HG02763 (cell line): ENCODE measurements at regions not wholly inside any gene's neighbourhood (a gene's known extent, or its start where the extent isn't known, plus 50 kb on each side); places are given as distances from the start of the nearest gene placed in this dataset.

ENCODE experiments used
- ATAC-seq: cut with Tn5 transposase; IDR thresholded peaks from one replicate; pipeline ENCODE4 v1.9.1; 2021; ENCODE audit warnings: mild to moderate bottlenecking, moderate library complexity; ENCODE audit not compliant: unreplicated experiment

DNA sequence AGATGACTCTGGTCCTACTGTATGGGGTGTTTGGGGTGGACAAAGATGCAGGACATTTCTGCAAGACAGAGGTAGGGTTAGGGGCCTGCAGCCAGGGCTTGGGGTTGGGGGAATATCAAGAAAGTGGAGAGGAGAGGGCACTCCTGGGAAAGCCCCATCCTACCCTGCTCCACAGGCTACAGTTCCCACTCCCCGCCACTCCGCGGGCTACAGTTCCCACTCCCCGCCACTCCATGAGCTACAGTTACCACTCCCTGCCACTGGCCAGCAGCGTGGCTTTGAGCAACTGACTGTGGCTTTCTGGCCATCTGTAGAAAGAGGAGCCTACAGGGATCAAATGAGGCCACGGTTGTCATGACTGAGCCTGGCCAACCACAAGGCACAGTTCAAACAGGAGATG is 93.8 kb upstream of the GRIK3 start:
- ATAC-seq = no peak

DNA sequence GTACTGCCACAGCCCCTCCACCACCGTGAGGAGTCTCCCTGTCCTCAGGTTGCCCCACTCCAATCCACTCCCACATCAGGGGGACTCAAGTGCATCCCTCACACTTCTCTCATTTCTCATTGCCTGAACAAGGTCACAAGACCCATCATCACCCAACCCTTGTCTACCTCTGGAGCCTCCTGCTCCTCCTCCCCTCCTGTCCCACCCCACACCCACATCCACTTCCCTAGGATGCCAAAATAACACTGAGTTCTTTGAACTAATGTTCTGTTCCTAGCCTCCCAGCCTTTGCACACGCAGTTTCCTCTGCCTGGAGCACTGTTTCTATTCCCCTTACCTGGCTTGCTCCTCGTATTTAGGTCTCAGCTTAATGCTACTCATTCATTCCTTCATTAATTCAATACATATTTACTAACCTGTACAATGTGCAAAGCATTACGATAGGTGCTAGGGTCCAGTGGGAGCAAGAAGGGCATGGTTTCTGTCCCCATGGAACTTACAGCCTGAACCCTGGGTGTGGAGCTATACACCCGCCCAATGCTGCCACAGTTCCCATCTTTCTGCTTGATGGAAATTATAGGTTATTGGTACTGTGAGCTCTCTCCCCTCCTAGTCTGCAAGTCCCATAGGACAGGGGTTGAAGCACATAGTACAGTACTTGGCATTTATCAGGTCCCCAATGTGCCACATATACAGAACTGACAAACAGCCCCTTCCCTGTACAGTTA is 96.1 kb upstream of the GRIK3 start:
- no peak for ATAC-seq

DNA sequence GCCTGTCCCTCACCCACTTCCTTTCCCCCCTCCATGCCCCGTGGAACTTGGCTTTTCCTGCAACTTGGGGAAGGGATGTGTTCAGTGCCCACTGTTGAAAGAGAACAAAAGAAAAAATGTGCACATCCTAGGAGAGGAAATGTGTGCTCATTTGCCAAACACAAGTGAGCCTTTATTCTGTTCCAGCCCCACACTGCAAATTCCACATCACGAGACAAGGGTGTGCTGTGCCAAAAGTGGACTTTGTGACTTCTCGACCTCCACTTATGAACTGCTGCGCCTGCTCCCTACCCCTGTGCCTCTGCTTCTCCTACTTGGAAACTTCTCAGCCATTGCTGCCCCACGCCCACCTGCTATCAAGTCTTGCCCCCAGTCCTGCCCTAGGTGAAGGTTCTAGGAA is 97.0 kb upstream of the GRIK3 start:
- no peak for ATAC-seq

DNA sequence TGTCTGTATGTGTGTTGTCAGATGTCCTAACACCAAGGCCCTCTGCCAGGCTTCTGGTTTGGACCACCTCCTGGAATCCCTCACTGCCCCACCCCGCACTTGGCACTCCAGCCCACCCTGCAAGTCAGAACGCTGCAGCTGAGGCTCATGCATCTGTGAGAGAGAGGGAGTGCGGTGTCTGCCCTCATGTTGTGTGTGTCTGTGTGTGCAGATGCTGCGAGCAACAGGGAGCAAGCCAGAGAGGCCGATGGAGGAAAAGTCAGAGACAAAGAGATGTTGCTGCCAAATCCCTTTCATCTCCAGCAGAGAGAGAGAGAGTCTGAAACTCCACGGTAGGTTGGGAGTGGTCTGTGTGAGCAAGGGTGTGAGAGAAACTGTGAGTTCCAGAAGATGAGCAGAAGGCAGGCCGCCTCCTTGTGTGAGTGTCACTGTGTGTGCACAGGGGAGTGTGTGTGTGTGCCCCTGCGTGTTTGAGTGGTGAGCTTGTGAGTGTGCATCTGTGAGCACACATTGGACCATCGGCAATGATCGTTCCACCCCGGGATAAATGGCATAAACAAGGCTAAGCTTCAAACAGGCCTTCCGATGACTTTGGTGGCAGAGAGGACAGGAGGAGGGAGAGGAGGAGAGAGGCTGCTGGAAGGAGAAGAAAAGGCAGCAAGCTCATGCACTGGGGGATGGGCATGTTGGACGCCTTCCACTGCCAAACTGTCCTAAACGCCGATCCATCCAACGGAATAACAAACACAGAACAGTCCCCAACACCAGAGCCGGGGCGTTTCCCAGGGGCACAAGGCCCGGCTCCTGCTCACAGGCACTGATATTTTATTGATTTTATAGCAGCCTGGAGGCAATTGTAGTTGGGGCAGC is 99.2 kb upstream of the GRIK3 start:
- no peak for ATAC-seq

DNA sequence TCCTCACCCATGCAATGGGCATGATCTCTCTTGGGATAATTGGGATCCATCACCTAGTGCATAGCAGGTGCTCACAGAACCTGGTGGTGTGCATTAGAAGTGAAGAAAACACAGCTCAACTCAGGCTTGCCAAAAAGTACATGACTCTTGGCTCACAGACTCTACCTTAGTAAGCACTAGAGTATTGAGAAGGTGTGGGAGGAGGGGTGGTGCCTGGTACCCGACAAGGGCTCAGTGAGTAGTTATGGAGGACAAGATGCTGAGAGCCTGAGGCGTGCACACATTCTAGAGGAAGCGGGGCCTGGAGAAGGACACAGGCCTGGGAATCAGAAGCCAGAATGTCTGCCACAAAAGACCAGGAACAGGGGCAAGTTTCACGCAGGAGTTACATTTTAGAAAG is 100.3 kb upstream of the GRIK3 start:
- ATAC-seq = no peak

DNA sequence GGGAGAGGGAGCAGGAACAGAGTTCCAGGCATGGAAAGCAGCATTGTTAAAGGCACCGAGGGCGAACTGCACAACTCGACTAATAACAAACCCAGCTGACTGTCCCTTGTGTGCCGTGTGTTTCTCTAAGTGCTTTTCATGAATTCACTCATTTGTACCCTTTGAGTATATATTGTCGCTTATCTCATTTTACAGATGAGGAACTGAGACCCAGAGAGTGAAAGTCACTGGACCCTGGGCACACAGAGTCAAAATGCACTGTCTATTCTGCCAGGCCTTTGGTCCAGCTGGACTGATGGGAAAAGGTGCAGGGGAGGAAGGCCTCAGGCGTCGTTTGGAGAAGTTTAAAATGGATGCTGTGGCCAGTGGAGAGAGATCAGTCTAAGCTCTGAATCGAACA is 100.7 kb upstream of the GRIK3 start:
- no peak for ATAC-seq

DNA sequence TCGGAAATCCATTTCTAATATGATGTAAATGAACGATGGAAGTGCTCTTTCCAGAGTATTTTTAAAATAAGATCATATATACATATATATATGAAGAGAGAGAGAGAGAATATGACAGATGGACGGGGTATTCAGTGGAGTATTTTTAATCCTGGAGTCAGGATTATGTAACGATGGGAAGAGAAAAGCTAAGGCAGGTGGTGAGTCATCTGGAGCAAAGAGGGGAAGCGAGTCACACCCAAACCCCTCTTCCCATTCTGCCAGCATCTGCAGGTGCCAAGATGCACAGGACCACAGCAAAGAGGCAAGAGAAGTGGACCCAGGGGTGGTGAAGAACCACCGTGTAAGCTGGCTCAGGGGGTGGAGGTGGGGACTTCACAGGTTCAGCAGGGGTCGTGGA is 102.7 kb upstream of the GRIK3 start:
- ATAC-seq = no peak

DNA sequence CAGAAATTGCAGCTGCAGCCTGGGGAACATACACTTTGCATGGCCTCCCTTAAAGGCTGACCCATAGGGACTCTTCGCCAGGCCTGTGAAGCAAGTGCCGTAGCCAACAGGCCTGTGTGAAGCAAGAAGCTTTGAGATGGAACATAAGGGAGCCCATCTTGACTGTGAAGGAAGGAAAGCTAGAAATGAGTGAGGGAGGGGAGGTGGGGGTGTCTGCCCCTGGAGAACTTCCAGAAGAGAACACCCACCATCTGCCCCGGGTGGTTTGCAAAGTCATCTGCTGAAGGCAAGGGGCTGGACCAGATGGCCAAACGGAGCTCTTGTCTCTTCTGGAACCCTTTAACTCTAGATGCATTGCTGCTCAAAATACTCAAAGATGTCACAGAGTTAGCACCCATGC is 103.3 kb upstream of the GRIK3 start:
- no peak for ATAC-seq

DNA sequence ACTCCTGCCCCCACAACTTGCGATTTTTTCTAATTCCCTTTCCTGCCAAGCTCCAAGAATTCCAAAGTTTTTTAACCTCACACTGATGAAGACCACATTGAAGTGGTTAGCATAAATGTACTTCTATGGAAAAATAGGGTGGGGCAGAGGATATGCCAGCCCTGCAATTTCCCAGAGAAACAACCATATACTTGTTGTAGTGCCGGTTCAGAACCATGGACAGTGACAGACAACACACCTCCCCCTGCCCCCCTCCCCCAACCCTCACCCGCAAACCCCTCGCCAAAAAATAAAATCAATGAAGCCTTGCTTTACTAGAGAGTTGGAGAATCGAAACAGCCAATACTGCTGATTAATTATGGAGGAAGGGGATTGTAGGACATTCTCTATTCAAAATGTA is 109.5 kb upstream of the GRIK3 start:
- no peak for ATAC-seq

DNA sequence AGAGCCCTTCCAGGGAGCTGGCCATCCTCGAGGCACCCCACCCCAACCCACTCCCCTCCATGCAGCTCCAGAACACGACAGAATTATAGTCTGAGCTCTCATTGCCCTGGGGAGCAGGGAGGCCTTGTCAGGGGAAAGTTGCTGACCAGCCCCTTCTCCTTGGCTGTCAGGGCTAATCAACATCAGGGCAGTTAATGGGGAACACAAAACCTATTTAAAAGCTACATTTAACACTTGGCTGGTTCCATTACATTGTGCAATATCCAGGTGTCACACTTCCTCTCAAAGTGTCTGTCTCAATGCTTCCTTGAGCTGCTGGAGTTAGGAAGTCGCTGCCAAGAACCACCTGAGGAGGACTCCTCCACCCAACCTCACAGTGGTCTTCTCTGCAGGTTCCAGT is 111.8 kb upstream of the GRIK3 start:
- ATAC-seq = no peak

DNA sequence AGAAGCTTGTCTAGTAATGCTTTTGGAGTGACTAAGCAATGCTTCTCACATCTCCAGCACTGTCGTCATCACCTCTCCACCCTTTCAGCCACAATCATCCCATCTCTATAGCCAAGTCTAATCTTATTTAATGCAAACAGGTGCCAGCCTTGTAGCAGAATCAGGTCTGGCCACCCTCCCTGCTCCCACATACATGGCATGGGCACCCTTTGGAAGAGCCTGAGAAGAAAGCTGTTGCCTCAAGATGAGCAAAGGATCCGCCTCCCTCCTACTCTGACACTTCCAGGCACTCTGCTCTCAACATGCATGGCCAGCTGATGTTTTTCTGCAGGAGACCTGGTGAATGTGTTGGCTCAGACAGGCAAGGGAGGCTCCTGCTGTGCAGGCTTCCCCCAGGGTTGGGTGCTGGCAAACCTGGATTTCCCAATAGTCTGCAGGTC is 113.1 kb upstream of the GRIK3 start:
- no peak for ATAC-seq

DNA sequence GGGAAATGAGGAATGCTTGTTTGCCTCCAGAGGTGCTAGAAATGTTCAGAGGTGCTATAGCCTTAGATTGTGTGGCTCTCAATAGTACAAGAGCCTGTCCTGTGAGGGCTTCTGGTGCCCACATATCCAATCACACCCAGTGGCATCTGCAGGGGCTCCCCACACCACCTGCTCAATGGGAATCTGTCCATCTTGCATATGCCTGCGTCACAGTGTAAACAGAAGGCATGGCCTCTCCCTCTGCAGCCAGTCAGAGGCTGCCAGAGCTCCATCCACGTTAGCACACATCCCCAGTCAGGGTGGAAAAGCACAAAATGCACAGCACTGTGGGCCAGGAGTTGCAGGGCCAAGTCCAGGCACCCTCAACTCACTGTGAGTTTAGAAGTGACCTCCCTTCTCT is 113.6 kb upstream of the GRIK3 start:
- ATAC-seq = no peak

DNA sequence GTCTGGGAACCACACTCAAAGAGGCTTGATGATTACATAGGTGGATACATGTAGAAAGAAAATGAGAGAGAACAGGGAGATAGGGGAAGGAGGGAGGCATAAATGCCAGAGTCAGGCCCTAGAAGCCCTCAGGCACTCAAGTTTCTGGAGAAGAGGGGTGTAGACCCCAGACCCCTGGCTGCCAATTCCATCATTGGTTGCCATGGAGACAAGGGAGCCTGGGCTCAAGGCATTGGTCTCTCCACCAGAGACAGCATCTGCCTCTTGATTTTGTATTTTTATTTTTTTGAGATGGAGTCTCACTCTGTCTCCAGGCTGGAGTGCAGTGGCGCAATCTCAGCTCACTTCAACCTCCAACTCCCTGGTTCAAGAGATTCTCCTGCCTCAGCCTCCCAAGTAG is 114.3 kb upstream of the GRIK3 start:
- ATAC-seq = no peak

DNA sequence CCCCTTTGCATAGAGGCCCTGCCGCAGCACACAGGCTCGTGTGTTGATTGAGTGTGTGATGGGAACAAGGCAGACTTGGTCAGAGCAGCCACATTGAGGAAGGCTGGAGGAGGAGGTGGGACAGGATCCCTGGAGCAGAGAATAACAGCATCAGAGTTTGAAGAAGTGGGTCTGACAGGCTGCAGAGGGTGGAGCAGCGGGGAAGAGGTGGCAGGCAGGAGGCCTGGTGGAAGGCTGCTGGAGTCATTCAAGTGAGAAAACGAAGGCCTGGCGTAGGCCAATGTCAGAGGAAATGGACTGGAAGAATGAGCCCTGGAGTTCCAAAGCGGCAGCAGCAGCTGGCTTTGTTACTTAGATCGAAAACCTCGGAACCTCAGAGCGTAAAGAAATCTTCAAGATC is 115.0 kb upstream of the GRIK3 start:
- ATAC-seq = no peak

DNA sequence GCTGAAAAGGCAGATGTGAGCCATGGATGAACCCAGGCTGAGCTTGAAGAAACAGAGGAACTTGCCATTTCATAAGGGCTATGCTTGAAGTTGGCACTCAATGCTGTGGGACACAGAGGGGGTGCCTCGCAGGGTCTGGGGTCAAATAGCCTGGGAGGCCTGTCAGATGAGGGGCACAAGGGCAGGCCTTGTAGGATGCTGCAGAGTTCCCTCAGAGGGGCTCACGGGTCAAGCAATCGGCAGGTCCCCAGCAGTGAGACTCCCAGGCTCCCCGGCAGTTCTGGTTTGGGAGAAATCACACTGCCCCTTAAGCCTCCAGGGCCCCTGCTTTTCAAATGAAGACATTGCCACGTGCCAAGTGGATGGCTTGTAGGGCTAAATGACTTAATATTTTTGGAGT is 116.7 kb upstream of the GRIK3 start:
- ATAC-seq = no peak

DNA sequence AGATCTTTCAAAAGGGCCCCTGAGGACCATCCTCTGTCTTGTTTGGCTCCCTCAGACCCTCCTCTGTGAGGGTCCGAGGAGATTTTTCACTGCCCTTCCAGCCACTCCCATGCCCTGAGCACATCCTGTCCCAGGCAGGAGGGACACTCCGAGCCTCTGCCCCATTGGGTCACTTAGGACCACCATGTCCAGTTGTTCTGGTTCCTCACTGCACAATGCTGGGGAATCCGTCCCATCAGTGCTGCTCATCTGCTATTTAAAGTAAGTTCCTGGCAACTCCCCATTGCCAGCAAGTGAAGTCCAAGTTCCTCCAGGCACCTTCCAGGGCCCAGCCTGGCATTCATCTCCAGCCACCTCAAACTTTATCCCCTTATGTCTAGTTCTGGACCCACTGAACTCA is 117.5 kb upstream of the GRIK3 start:
- ATAC-seq = no peak

DNA sequence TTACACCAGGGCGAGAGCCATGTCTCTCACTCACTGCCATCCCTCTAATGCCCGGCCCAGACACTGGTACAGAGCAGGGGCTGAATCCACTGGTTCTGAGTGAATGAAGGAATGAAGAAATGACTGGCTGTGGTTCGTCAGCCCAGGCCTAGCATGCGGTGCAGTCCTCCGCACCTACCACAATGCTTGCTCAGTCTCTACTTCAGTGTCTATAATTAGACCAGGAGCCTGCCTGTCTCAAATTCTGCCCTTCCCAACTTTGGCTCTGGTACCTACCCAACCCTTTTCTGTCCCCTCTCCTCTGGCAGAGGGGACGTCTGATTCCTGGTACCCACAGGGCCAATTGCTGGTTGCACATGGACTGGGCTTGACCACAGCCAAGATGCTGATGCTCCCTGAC is 118.2 kb upstream of the GRIK3 start:
- ATAC-seq = no peak

DNA sequence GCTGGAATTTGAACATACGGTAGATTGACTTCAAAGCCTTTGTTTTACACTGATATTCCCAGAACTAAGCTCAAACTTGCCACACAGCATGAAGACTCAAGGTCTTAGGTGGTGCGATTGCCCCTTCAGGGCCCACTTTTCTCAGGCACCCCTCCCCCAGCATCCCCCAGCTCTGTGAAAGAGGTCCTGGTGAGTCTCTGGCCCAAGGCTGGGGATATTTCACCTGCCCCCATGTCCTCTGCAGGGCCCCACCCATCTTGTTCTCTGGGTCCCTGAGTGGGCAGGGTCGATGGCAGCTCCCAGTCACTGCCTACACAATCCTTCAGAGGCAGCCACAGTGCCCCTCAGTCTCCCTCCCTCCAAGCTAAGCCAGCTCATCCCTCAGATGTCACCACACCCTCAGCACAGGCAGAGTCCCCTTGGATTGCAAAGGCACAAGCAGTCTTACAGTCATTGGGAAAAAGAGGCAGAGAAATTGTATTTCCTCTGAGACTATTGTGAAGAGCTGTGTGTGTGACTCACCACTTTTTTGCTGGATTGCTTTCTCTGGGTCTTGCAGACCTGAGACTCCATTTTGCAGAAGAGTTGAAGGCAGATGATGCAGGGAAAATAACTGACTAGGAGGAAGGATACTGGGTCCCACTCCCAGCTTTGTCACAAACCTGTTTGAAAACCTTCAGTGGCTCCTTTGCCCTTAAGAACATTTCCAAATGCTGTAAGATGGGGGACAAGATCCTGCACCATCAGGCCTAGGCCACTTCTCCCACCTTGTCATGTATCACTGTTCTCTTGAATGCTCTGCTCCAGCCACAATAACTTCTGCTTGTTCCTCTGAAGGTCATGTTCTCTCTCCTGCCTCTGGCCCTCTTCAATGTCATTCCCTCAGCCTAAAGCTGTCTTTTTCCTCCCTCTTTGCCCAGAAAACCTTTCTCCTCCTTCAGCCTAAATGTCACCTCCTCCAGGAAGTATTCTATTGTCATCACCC is 119.1 kb upstream of the GRIK3 start:
- no peak for ATAC-seq

DNA sequence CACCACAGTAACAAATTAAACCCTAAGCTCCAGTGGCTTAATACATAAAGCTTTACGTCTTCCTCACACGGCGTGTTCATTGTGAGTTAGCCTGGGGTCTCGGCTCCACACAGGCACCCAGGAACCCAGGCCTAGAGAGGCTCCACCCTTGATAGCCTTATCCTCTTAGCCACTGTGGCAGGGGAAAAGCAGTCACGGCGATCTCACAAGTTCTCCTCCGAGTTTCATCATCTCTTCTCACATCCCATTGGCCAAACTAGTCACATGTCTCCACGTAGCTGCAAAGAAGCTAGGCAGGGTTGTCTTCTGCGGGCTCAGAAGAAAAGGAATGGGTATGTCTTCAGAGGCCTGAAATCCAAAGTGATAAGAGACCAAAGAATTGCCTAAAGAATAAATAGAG is 122.3 kb upstream of the GRIK3 start:
- no peak for ATAC-seq

DNA sequence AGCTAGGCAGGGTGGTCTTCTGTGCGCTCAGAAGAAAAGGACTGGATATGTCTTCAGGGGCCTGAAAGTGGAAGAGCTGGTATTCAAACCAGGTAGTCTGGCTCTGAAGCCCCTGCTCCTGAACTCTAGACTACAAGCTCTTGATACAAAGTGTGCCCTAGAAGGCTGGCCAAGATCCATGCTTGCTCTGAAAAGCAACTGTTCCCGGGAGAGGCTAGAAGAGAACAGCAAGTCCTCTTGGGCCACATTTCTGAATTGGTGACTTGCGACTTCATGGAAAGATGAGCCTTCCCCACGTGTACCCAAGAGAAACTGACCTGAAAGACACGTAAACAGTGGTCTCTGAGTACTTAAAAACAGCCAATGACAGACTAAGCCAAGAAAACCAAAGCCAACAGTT is 123.3 kb upstream of the GRIK3 start:
- no peak for ATAC-seq

DNA sequence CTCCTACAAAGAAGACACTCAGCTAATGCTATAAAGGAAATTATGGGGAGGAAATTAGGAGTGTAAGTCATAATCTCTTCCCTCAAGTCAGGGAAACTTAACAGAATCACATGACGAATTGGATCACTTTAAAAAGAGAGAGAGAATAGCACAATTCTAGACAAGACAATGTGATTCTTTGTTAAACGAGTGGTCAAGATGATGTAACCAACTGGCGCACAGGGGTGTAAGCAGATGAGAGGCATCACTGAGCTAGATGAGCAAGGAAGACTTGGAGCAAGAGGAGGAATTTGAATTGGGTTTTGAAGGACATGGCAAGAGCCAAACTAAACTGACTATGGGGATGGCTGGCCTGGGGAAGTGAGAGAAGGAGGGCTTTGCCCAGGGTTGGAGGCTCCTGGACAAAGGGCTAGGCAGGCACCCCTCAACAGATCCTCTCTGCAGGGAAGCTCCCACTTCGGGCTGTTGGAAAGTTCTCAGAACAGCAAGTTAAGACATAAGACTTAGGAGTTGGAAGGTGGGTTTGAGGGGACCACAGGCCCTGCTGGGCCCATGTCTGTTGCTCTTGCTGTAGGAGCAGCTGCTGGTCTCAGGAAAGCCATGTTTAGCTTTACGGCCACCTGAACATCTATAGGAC is 123.9 kb upstream of the GRIK3 start:
- no peak for ATAC-seq
